ENCODE measurements at regions not wholly inside any gene's neighbourhood (a gene's known extent, or its start where the extent isn't known, plus 50 kb on each side); places are given as distances from the start of the nearest gene placed in this dataset.
"Not testable (repeated sequence)": the region's sequence is repeated elsewhere in the genome, so short reads cannot be mapped to it uniquely, and the experiment has no call there.

GRCh38 chr5:56632199-56632598 lies 183.2 kb upstream of the MAP3K1 start:
- TF ChIP-seq, protein P1, sequence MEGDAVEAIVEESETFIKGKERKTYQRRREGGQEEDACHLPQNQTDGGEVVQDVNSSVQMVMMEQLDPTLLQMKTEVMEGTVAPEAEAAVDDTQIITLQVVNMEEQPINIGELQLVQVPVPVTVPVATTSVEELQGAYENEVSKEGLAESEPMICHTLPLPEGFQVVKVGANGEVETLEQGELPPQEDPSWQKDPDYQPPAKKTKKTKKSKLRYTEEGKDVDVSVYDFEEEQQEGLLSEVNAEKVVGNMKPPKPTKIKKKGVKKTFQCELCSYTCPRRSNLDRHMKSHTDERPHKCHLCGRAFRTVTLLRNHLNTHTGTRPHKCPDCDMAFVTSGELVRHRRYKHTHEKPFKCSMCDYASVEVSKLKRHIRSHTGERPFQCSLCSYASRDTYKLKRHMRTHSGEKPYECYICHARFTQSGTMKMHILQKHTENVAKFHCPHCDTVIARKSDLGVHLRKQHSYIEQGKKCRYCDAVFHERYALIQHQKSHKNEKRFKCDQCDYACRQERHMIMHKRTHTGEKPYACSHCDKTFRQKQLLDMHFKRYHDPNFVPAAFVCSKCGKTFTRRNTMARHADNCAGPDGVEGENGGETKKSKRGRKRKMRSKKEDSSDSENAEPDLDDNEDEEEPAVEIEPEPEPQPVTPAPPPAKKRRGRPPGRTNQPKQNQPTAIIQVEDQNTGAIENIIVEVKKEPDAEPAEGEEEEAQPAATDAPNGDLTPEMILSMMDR (IDR thresholded peaks at IDR 0.05; ENCODE audit: partially characterized antibody, unreplicated experiment), result no peak
- no peak overlapping the region for H3K27ac Mint-ChIP-seq (ENCODE audit: unreplicated experiment)
- H3K4me3 Mint-ChIP-seq (ENCODE audit: unreplicated experiment), result no peak overlapping the region
- peaks cover 3% of the 10 kb centered on the region for H3K27me3 Mint-ChIP-seq (ENCODE audit: unreplicated experiment)
- no peaks in the 10 kb centered on the region for H3K4me1 Mint-ChIP-seq (ENCODE audit: low read depth, unreplicated experiment)
- peaks cover 15% of the 10 kb centered on the region for H3K36me3 Mint-ChIP-seq (ENCODE audit: unreplicated experiment)
- H3K9me3 Mint-ChIP-seq (ENCODE audit: unreplicated experiment), result no peaks in the 10 kb centered on the region
- no peak for DNase-seq

- peaks cover 3% of the 10 kb centered on the region for H3K27me3 Mint-ChIP-seq (ENCODE audit: unreplicated experiment)
- no peaks in the 10 kb centered on the region for H3K4me1 Mint-ChIP-seq (ENCODE audit: low read depth, unreplicated experiment)
- no peak overlapping the region for H3K4me3 Mint-ChIP-seq (ENCODE audit: unreplicated experiment)
- no peaks in the 10 kb centered on the region for H3K9me3 Mint-ChIP-seq (ENCODE audit: unreplicated experiment)
- no peak for DNase-seq
- H3K36me3 Mint-ChIP-seq (ENCODE audit: unreplicated experiment), result peaks cover 15% of the 10 kb centered on the region
- H3K27ac Mint-ChIP-seq (ENCODE audit: unreplicated experiment), result no peak overlapping the region
- TF ChIP-seq, protein P1 (IDR thresholded peaks at IDR 0.05; ENCODE audit: partially characterized antibody, unreplicated experiment), result no peak
Observed at GRCh38 chr5:56631719-56632118, 183.6 kb upstream of the MAP3K1 start.

DNA sequence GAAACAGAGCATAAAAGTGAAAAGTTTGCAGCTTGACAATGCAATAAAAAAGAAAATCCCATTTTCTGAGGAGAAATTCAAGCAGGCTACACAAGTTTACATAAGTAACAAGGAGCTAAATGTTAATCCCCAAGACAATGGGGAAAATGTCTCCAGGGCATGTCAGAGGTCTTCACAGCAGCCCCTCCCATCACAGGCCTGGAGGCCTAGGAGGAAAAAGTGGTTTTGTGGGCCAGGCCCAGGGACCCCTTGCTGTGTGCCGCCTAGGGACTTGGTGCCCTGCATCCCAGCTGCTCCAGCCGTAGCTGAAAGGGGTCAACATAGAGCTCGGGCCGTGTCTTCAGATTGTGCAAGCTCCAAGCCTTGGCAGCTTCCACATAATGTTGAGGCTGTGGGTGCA lies 186.7 kb upstream of the MAP3K1 start:
- not testable (repeated sequence) for DNase-seq; H3K4me3 Mint-ChIP-seq (ENCODE audit: unreplicated experiment); H3K27ac Mint-ChIP-seq (ENCODE audit: unreplicated experiment); H3K4me1 Mint-ChIP-seq (ENCODE audit: low read depth, unreplicated experiment); H3K9me3 Mint-ChIP-seq (ENCODE audit: unreplicated experiment); H3K27me3 Mint-ChIP-seq (ENCODE audit: unreplicated experiment)
- peaks cover 15% of the 10 kb centered on the region for H3K36me3 Mint-ChIP-seq (ENCODE audit: unreplicated experiment)

GRCh38 chr5:56625541-56625940 lies 189.8 kb upstream of the MAP3K1 start:
- no peaks in the 10 kb centered on the region for H3K9me3 Mint-ChIP-seq (ENCODE audit: unreplicated experiment)

DNA sequence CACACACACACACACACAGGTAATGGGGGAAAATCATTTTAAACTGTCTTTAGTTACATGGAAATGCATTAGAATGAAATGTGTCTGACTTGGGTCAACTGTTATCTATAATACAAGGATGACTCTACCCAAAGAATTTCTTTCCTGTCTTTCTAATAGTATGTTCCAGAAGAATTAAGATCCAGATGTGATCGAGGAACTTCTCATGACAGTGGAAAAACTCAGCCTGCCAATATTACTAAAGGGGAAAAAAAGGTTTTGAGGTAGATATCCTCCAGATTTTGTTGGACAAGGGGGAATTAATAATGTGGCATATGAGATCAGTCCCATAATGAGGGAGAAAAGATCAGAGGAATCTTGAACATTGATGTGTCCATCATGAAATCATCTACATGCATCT lies 190.6 kb upstream of the MAP3K1 start:
- TF ChIP-seq, protein P1 (IDR thresholded peaks at IDR 0.05; ENCODE audit: partially characterized antibody, unreplicated experiment), result no peak
- peaks cover 10% of the 10 kb centered on the region for H3K36me3 Mint-ChIP-seq (ENCODE audit: unreplicated experiment)
- H3K27ac Mint-ChIP-seq (ENCODE audit: unreplicated experiment), result no peak overlapping the region
- DNase-seq, result no peak
- H3K4me3 Mint-ChIP-seq (ENCODE audit: unreplicated experiment), result no peak overlapping the region
- H3K27me3 Mint-ChIP-seq (ENCODE audit: unreplicated experiment), result peaks cover under 1% of the 10 kb centered on the region
- no peaks in the 10 kb centered on the region for H3K9me3 Mint-ChIP-seq (ENCODE audit: unreplicated experiment)
- H3K4me1 Mint-ChIP-seq (ENCODE audit: low read depth, unreplicated experiment), result no peaks in the 10 kb centered on the region

More at GRCh38 chr5:56625541-56625940, 189.8 kb upstream of the MAP3K1 start:
- no peak overlapping the region for H3K4me3 Mint-ChIP-seq (ENCODE audit: unreplicated experiment)
- peaks cover 3% of the 10 kb centered on the region for H3K27me3 Mint-ChIP-seq (ENCODE audit: unreplicated experiment)
- no peak overlapping the region for H3K27ac Mint-ChIP-seq (ENCODE audit: unreplicated experiment)
- H3K36me3 Mint-ChIP-seq (ENCODE audit: unreplicated experiment), result peaks cover 15% of the 10 kb centered on the region
- no peak for DNase-seq
- H3K4me1 Mint-ChIP-seq (ENCODE audit: low read depth, unreplicated experiment), result no peaks in the 10 kb centered on the region
- TF ChIP-seq, protein P1 (IDR thresholded peaks at IDR 0.05; ENCODE audit: partially characterized antibody, unreplicated experiment), result no peak

GRCh38 chr5:56622141-56622540 lies 193.2 kb upstream of the MAP3K1 start:
- no peaks in the 10 kb centered on the region for H3K9me3 Mint-ChIP-seq (ENCODE audit: unreplicated experiment)
- no peaks in the 10 kb centered on the region for H3K4me1 Mint-ChIP-seq (ENCODE audit: low read depth, unreplicated experiment)
- no peaks in the 10 kb centered on the region for H3K27me3 Mint-ChIP-seq (ENCODE audit: unreplicated experiment)
- H3K4me3 Mint-ChIP-seq (ENCODE audit: unreplicated experiment), result no peak overlapping the region
- TF ChIP-seq, protein P1 (IDR thresholded peaks at IDR 0.05; ENCODE audit: partially characterized antibody, unreplicated experiment), result no peak
- no peak overlapping the region for H3K27ac Mint-ChIP-seq (ENCODE audit: unreplicated experiment)
- H3K36me3 Mint-ChIP-seq (ENCODE audit: unreplicated experiment), result peaks cover 4% of the 10 kb centered on the region
- no peak for DNase-seq

Data from glutamatergic neuron (in vitro differentiated cells).